ENCODE measurements at regions not wholly inside any gene's neighbourhood (a gene's known extent, or its start where the extent isn't known, plus 50 kb on each side); places are given as distances from the start of the nearest gene placed in this dataset.

DNA sequence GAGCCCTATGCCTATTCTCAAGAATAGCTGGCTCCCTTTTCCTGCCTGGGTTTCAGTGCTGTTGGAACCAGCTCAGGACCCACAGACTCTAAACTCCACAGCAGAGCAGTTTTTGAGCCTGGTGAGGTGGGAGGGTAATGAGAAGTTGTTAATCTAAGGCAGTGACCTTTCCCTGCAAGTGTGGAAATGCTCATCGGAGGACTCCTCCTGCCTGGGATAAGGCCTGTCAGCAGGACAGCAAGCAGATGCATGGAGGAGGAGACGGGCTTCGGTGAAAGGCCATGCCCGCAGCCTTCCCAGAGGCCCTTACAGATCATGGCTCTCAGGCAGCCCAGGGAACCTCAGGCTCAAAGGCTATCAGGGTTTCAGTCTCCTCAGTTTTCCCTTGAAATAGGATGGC is 70.0 kb upstream of the SHISA3 start:
- Histone ChIP-seq H3K27me3 (ENCODE audit: insufficient read depth) (no peaks in the 10 kb centered on the region), H3K36me3 (ENCODE audit: insufficient read depth) (no peaks in the 10 kb centered on the region), H3K4me2 (no peak overlapping the region), H3K4me3 (no peak overlapping the region), H3K4me1 (ENCODE audit: insufficient read depth) (peaks cover 14% of the 10 kb centered on the region), H3K9me2 (ENCODE audit: insufficient read depth) (peaks cover 11% of the 10 kb centered on the region), H2AFZ (peak overlapping the region; percentile 85), H3F3A (replicated peaks; ENCODE audit: low read depth) (no peaks in the 10 kb centered on the region), H4K20me1 (replicated peaks; ENCODE audit: insufficient read depth) (no peaks in the 10 kb centered on the region), H3K27ac (ENCODE audit: low read depth) (no peak overlapping the region), H3K79me2 (replicated peaks; ENCODE audit: insufficient read depth) (no peaks in the 10 kb centered on the region)
- Mint-ChIP-seq H3K27me3 (ENCODE audit: insufficient read depth, low read depth, poor library complexity) (no peaks in the 10 kb centered on the region), H3K27ac (no peak overlapping the region), H3K9me3 (peaks cover 3% of the 10 kb centered on the region; the same call in 1 of the 3 replicates), H3K4me1 (peaks cover 17% of the 10 kb centered on the region), H3K4me3 (no peak overlapping the region), H3K36me3 (ENCODE audit: low read depth) (peaks cover 7% of the 10 kb centered on the region; the same call in 1 of the 3 replicates)
- DNase-seq (ENCODE audit: low spot score): no peak
- ATAC-seq: peak; percentile 40; the same call in 2 of the 3 replicates
- no peak for TF ChIP-seq JUNB (IDR thresholded peaks at IDR 0.05; ENCODE audit: unreplicated experiment)
- no peak for TF ChIP-seq STAT1 (IDR thresholded peaks at IDR 0.05; ENCODE audit: unreplicated experiment)
- TF ChIP-seq, protein P1, sequence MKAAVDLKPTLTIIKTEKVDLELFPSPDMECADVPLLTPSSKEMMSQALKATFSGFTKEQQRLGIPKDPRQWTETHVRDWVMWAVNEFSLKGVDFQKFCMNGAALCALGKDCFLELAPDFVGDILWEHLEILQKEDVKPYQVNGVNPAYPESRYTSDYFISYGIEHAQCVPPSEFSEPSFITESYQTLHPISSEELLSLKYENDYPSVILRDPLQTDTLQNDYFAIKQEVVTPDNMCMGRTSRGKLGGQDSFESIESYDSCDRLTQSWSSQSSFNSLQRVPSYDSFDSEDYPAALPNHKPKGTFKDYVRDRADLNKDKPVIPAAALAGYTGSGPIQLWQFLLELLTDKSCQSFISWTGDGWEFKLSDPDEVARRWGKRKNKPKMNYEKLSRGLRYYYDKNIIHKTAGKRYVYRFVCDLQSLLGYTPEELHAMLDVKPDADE (IDR thresholded peaks at IDR 0.05): no peak
- no peak for TF ChIP-seq NANOG (IDR thresholded peaks at IDR 0.05; ENCODE audit: borderline replicate concordance)

DNA sequence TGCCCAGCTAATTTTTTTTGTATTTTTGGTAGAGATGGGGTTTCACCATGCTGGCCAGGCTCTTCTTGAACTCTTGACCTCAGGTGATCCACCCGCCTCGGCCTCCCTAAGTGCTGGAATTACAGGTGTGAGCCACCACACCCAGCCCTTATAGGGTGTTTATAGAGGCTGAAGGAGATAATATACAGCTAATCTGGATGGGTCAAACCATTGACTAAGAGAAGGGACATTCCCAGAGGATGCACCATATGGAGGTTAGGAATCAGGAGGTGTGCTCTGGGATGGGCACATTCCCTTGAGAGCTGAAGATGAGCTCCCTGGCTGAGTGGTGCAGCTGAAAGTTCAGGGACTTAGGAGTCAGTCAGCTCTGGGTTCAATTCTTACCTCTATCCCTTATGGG is 68.3 kb upstream of the SHISA3 start:
- no peak overlapping the region for H2AFZ ChIP-seq
- H3K36me3 ChIP-seq (ENCODE audit: insufficient read depth): no peaks in the 10 kb centered on the region
- no peaks in the 10 kb centered on the region for H3K27me3 ChIP-seq (ENCODE audit: insufficient read depth)
- peaks cover 6% of the 10 kb centered on the region; the same call in 1 of the 3 replicates for H3K36me3 Mint-ChIP-seq (ENCODE audit: low read depth)
- H3K27ac Mint-ChIP-seq: no peak overlapping the region
- DNase-seq (ENCODE audit: low spot score): no peak
- no peaks in the 10 kb centered on the region for H3F3A ChIP-seq (replicated peaks; ENCODE audit: low read depth)
- peaks cover 3% of the 10 kb centered on the region; the same call in 1 of the 3 replicates for H3K9me3 Mint-ChIP-seq
- ATAC-seq: no peak
- no peak overlapping the region for H3K4me3 ChIP-seq
- H3K4me3 Mint-ChIP-seq: no peak overlapping the region
- H4K20me1 ChIP-seq (replicated peaks; ENCODE audit: insufficient read depth): no peaks in the 10 kb centered on the region
- H3K79me2 ChIP-seq (replicated peaks; ENCODE audit: insufficient read depth): no peaks in the 10 kb centered on the region
- no peak overlapping the region for H3K27ac ChIP-seq (ENCODE audit: low read depth)
- no peaks in the 10 kb centered on the region for H3K27me3 Mint-ChIP-seq (ENCODE audit: insufficient read depth, low read depth, poor library complexity)
- peaks cover 14% of the 10 kb centered on the region for H3K4me1 ChIP-seq (ENCODE audit: insufficient read depth)
- peaks cover 17% of the 10 kb centered on the region for H3K4me1 Mint-ChIP-seq
- TF ChIP-seq ZNF114 (CRISPR knock-in tag; IDR thresholded peaks at IDR 0.05) (no peak), NANOG (IDR thresholded peaks at IDR 0.05; ENCODE audit: borderline replicate concordance) (no peak), JUNB (IDR thresholded peaks at IDR 0.05; ENCODE audit: unreplicated experiment) (no peak)
- H3K4me2 ChIP-seq: no peak overlapping the region
- peaks cover 8% of the 10 kb centered on the region for H3K9me2 ChIP-seq (ENCODE audit: insufficient read depth)

DNA sequence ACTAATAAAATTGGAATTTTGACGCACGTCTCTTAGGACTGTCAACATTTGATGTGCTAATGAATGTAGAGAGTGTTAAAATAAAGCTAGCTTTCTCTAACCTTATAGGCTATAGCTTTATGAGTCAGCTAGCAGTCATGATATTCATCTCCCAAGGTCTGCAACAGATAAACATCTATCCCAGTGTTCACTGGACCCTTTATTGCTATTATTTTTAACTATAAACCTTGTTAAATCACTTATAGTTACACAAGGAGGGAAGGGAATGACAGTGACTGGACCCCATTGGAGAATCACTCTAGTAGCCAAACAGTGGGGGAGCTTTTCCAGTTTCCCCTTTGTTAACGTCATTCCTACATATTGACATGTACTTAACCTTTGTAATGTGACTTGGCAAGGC is 67.9 kb upstream of the SHISA3 start:
- Histone ChIP-seq H3K4me3 (no peak overlapping the region), H3K4me2 (no peak overlapping the region), H3K27me3 (ENCODE audit: insufficient read depth) (no peaks in the 10 kb centered on the region), H3K27ac (ENCODE audit: low read depth) (no peak overlapping the region), H3K4me1 (ENCODE audit: insufficient read depth) (peaks cover 14% of the 10 kb centered on the region), H3K79me2 (replicated peaks; ENCODE audit: insufficient read depth) (no peaks in the 10 kb centered on the region), H2AFZ (no peak overlapping the region), H3F3A (replicated peaks; ENCODE audit: low read depth) (no peaks in the 10 kb centered on the region), H3K36me3 (ENCODE audit: insufficient read depth) (no peaks in the 10 kb centered on the region), H4K20me1 (replicated peaks; ENCODE audit: insufficient read depth) (no peaks in the 10 kb centered on the region), H3K9me2 (ENCODE audit: insufficient read depth) (peaks cover 4% of the 10 kb centered on the region; the same call in 1 of the 2 replicates)
- DNase-seq (ENCODE audit: low spot score) (no peak), ATAC-seq (no peak)
- H3K9me3 Mint-ChIP-seq: peaks cover 3% of the 10 kb centered on the region; the same call in 1 of the 3 replicates
- no peak overlapping the region for H3K4me3 Mint-ChIP-seq
- peaks cover 3% of the 10 kb centered on the region; the same call in 1 of the 3 replicates for H3K36me3 Mint-ChIP-seq (ENCODE audit: low read depth)
- H3K27me3 Mint-ChIP-seq (ENCODE audit: insufficient read depth, low read depth, poor library complexity): no peaks in the 10 kb centered on the region
- H3K27ac Mint-ChIP-seq: no peak overlapping the region
- peaks cover 17% of the 10 kb centered on the region for H3K4me1 Mint-ChIP-seq
- TF ChIP-seq, protein P2, sequence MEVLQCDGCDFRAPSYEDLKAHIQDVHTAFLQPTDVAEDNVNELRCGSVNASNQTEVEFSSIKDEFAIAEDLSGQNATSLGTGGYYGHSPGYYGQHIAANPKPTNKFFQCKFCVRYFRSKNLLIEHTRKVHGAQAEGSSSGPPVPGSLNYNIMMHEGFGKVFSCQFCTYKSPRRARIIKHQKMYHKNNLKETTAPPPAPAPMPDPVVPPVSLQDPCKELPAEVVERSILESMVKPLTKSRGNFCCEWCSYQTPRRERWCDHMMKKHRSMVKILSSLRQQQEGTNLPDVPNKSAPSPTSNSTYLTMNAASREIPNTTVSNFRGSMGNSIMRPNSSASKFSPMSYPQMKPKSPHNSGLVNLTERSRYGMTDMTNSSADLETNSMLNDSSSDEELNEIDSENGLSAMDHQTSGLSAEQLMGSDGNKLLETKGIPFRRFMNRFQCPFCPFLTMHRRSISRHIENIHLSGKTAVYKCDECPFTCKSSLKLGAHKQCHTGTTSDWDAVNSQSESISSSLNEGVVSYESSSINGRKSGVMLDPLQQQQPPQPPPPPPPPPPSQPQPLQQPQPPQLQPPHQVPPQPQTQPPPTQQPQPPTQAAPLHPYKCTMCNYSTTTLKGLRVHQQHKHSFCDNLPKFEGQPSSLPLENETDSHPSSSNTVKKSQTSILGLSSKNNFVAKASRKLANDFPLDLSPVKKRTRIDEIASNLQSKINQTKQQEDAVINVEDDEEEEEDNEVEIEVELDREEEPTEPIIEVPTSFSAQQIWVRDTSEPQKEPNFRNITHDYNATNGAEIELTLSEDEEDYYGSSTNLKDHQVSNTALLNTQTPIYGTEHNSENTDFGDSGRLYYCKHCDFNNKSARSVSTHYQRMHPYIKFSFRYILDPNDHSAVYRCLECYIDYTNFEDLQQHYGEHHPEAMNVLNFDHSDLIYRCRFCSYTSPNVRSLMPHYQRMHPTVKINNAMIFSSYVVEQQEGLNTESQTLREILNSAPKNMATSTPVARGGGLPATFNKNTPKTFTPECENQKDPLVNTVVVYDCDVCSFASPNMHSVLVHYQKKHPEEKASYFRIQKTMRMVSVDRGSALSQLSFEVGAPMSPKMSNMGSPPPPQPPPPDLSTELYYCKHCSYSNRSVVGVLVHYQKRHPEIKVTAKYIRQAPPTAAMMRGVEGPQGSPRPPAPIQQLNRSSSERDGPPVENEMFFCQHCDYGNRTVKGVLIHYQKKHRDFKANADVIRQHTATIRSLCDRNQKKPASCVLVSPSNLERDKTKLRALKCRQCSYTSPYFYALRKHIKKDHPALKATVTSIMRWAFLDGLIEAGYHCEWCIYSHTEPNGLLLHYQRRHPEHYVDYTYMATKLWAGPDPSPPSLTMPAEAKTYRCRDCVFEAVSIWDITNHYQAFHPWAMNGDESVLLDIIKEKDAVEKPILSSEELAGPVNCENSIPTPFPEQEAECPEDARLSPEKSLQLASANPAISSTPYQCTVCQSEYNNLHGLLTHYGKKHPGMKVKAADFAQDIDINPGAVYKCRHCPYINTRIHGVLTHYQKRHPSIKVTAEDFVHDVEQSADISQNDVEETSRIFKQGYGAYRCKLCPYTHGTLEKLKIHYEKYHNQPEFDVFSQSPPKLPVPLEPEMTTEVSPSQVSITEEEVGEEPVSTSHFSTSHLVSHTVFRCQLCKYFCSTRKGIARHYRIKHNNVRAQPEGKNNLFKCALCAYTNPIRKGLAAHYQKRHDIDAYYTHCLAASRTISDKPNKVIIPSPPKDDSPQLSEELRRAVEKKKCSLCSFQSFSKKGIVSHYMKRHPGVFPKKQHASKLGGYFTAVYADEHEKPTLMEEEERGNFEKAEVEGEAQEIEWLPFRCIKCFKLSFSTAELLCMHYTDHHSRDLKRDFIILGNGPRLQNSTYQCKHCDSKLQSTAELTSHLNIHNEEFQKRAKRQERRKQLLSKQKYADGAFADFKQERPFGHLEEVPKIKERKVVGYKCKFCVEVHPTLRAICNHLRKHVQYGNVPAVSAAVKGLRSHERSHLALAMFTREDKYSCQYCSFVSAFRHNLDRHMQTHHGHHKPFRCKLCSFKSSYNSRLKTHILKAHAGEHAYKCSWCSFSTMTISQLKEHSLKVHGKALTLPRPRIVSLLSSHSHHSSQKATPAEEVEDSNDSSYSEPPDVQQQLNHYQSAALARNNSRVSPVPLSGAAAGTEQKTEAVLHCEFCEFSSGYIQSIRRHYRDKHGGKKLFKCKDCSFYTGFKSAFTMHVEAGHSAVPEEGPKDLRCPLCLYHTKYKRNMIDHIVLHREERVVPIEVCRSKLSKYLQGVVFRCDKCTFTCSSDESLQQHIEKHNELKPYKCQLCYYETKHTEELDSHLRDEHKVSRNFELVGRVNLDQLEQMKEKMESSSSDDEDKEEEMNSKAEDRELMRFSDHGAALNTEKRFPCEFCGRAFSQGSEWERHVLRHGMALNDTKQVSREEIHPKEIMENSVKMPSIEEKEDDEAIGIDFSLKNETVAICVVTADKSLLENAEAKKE (CRISPR knock-in tag; IDR thresholded peaks at IDR 0.05): no peak
- TF ChIP-seq POLR2AphosphoS5 (IDR thresholded peaks at IDR 0.05; ENCODE audit: low read depth) (no peak), JUNB (IDR thresholded peaks at IDR 0.05; ENCODE audit: unreplicated experiment) (no peak), NANOG (IDR thresholded peaks at IDR 0.05; ENCODE audit: borderline replicate concordance) (no peak)
- TF ChIP-seq, protein P1 (IDR thresholded peaks at IDR 0.05): no peak

Data from GM23338 (cell line).